Memory B cell (primary cell): ENCODE measurements at regions not wholly inside any gene's neighbourhood (a gene's known extent, or its start where the extent isn't known, plus 50 kb on each side); places are given as distances from the start of the nearest gene placed in this dataset.

Experiments used
- ATAC-seq: fragments of 150-1000 bp; cut with Tn5 transposase; 2 replicates; pipeline ENCODE4 v1.10.0; 2021; ENCODE audit warnings: low read depth, mild to moderate bottlenecking, moderate library complexity
- DNase-seq, 2 donors: peaks; one replicate each; pipeline ENCODE4 v3.0.0; 2022; ENCODE audit warnings: low spot score in 2 of 2
- H3K27ac Mint-ChIP-seq: one replicate; pipeline ENCODE4 v1.8.0; 2022; ENCODE audit warnings: mild to moderate bottlenecking, moderate library complexity, mixed read lengths
- H3K27me3 Mint-ChIP-seq: one replicate; pipeline ENCODE4 v1.8.0; 2022; ENCODE audit warnings: mixed read lengths
- H3K36me3 Mint-ChIP-seq: one replicate; pipeline ENCODE4 v1.8.0; 2022; ENCODE audit warnings: mild to moderate bottlenecking, mixed read lengths
- H3K4me1 Mint-ChIP-seq: one replicate; pipeline ENCODE4 v1.8.0; 2022; ENCODE audit warnings: mixed read lengths
- H3K4me3 Mint-ChIP-seq: one replicate; pipeline ENCODE4 v1.8.0; 2022; ENCODE audit warnings: mild to moderate bottlenecking, moderate library complexity, mixed read lengths
- H3K9me3 Mint-ChIP-seq: one replicate; pipeline ENCODE4 v1.8.0; 2022; ENCODE audit warnings: mixed read lengths

GRCh38 chr3:24640330-24640877, 145.8 kb upstream of the THRB start:
- H3K4me1 Mint-ChIP-seq, result no peaks in the 10 kb centered on the region
- H3K9me3 Mint-ChIP-seq, result peaks cover 5% of the 10 kb centered on the region
- no peak overlapping the region for H3K4me3 Mint-ChIP-seq
- ATAC-seq, result no peak
- H3K27ac Mint-ChIP-seq, result no peak overlapping the region
- H3K27me3 Mint-ChIP-seq, result no peaks in the 10 kb centered on the region
- DNase-seq, result no peak
- no peaks in the 10 kb centered on the region for H3K36me3 Mint-ChIP-seq

GRCh38 chr3:24641628-24642027, 147.0 kb upstream of the THRB start:
- no peak overlapping the region for H3K27ac Mint-ChIP-seq
- DNase-seq (no peak), ATAC-seq (no peak)
- peaks cover 1% of the 10 kb centered on the region for H3K9me3 Mint-ChIP-seq
- H3K27me3 Mint-ChIP-seq, result no peaks in the 10 kb centered on the region
- no peak overlapping the region for H3K4me3 Mint-ChIP-seq
- H3K36me3 Mint-ChIP-seq, result no peaks in the 10 kb centered on the region
- H3K4me1 Mint-ChIP-seq, result no peaks in the 10 kb centered on the region

GRCh38 chr3:24645047-24645446, 150.4 kb upstream of the THRB start:
- no peak overlapping the region for H3K27ac Mint-ChIP-seq
- no peak for ATAC-seq
- H3K4me3 Mint-ChIP-seq, result no peak overlapping the region
- no peaks in the 10 kb centered on the region for H3K4me1 Mint-ChIP-seq
- no peaks in the 10 kb centered on the region for H3K36me3 Mint-ChIP-seq
- no peaks in the 10 kb centered on the region for H3K27me3 Mint-ChIP-seq
- no peaks in the 10 kb centered on the region for H3K9me3 Mint-ChIP-seq
- DNase-seq, result no peak

GRCh38 chr3:24646790-24647189, 152.1 kb upstream of the THRB start:
- ATAC-seq (no peak), DNase-seq (no peak)
- Mint-ChIP-seq H3K9me3 (no peaks in the 10 kb centered on the region), H3K4me3 (no peak overlapping the region), H3K4me1 (no peaks in the 10 kb centered on the region), H3K27ac (no peak overlapping the region), H3K36me3 (no peaks in the 10 kb centered on the region), H3K27me3 (no peaks in the 10 kb centered on the region)

- Mint-ChIP-seq H3K27ac (no peak overlapping the region), H3K36me3 (no peaks in the 10 kb centered on the region), H3K9me3 (no peaks in the 10 kb centered on the region), H3K4me3 (no peak overlapping the region), H3K27me3 (no peaks in the 10 kb centered on the region), H3K4me1 (no peaks in the 10 kb centered on the region)
- ATAC-seq (no peak), DNase-seq (no peak)
Measured at GRCh38 chr3:24648063-24648462, 153.4 kb upstream of the THRB start.

GRCh38 chr3:24650839-24651238, 156.2 kb upstream of the THRB start:
- H3K27me3 Mint-ChIP-seq, result no peaks in the 10 kb centered on the region
- no peak for DNase-seq
- no peak for ATAC-seq
- H3K4me1 Mint-ChIP-seq, result no peaks in the 10 kb centered on the region
- peaks cover 4% of the 10 kb centered on the region for H3K9me3 Mint-ChIP-seq
- H3K27ac Mint-ChIP-seq, result no peak overlapping the region
- H3K36me3 Mint-ChIP-seq, result no peaks in the 10 kb centered on the region
- H3K4me3 Mint-ChIP-seq, result no peak overlapping the region

GRCh38 chr3:24657870-24658510, 163.3 kb upstream of the THRB start:
- peaks cover 7% of the 10 kb centered on the region for H3K9me3 Mint-ChIP-seq
- H3K4me3 Mint-ChIP-seq, result no peak overlapping the region
- no peak overlapping the region for H3K27ac Mint-ChIP-seq
- no peaks in the 10 kb centered on the region for H3K27me3 Mint-ChIP-seq
- no peaks in the 10 kb centered on the region for H3K4me1 Mint-ChIP-seq
- H3K36me3 Mint-ChIP-seq, result no peaks in the 10 kb centered on the region
- DNase-seq, result no peak
- ATAC-seq, result no peak

- DNase-seq, result no peak
- ATAC-seq, result no peak
- no peaks in the 10 kb centered on the region for H3K36me3 Mint-ChIP-seq
- no peaks in the 10 kb centered on the region for H3K27me3 Mint-ChIP-seq
- no peak overlapping the region for H3K27ac Mint-ChIP-seq
- peaks cover 2% of the 10 kb centered on the region for H3K9me3 Mint-ChIP-seq
- no peaks in the 10 kb centered on the region for H3K4me1 Mint-ChIP-seq
- H3K4me3 Mint-ChIP-seq, result no peak overlapping the region
Measured at GRCh38 chr3:24661175-24661584, 166.5 kb upstream of the THRB start.

GRCh38 chr3:24662449-24663345, 168.0 kb upstream of the THRB start:
- DNase-seq, result no peak
- no peaks in the 10 kb centered on the region for H3K9me3 Mint-ChIP-seq
- no peak overlapping the region for H3K27ac Mint-ChIP-seq
- H3K27me3 Mint-ChIP-seq, result no peaks in the 10 kb centered on the region
- ATAC-seq, result no peak
- H3K4me1 Mint-ChIP-seq, result no peaks in the 10 kb centered on the region
- H3K36me3 Mint-ChIP-seq, result no peaks in the 10 kb centered on the region
- no peak overlapping the region for H3K4me3 Mint-ChIP-seq

GRCh38 chr3:24663406-24663805, 168.8 kb upstream of the THRB start:
- Mint-ChIP-seq H3K9me3 (no peaks in the 10 kb centered on the region), H3K4me3 (no peak overlapping the region), H3K36me3 (no peaks in the 10 kb centered on the region), H3K4me1 (no peaks in the 10 kb centered on the region), H3K27me3 (no peaks in the 10 kb centered on the region), H3K27ac (no peak overlapping the region)
- DNase-seq (no peak), ATAC-seq (no peak)

- no peak overlapping the region for H3K27ac Mint-ChIP-seq
- H3K27me3 Mint-ChIP-seq, result no peaks in the 10 kb centered on the region
- no peaks in the 10 kb centered on the region for H3K9me3 Mint-ChIP-seq
- H3K4me1 Mint-ChIP-seq, result no peaks in the 10 kb centered on the region
- ATAC-seq (no peak), DNase-seq (no peak)
- no peak overlapping the region for H3K4me3 Mint-ChIP-seq
- no peaks in the 10 kb centered on the region for H3K36me3 Mint-ChIP-seq
Measured at GRCh38 chr3:24668039-24668438, 173.4 kb upstream of the THRB start.

- ATAC-seq, result no peak
- Mint-ChIP-seq H3K9me3 (no peaks in the 10 kb centered on the region), H3K27me3 (peaks cover 2% of the 10 kb centered on the region), H3K36me3 (no peaks in the 10 kb centered on the region), H3K4me1 (no peaks in the 10 kb centered on the region), H3K4me3 (no peak overlapping the region), H3K27ac (no peak overlapping the region)
- DNase-seq, result no peak
Measured at GRCh38 chr3:24670871-24671270, 176.2 kb upstream of the THRB start.

GRCh38 chr3:24673596-24673995, 178.9 kb upstream of the THRB start:
- H3K4me3 Mint-ChIP-seq, result no peak overlapping the region
- H3K27ac Mint-ChIP-seq, result no peak overlapping the region
- DNase-seq (no peak), ATAC-seq (no peak)
- no peaks in the 10 kb centered on the region for H3K9me3 Mint-ChIP-seq
- H3K27me3 Mint-ChIP-seq, result peaks cover 2% of the 10 kb centered on the region
- H3K36me3 Mint-ChIP-seq, result no peaks in the 10 kb centered on the region
- H3K4me1 Mint-ChIP-seq, result no peaks in the 10 kb centered on the region

- H3K27ac Mint-ChIP-seq, result no peak overlapping the region
- ATAC-seq, result no peak
- DNase-seq, result no peak
- peaks cover 2% of the 10 kb centered on the region for H3K27me3 Mint-ChIP-seq
- no peaks in the 10 kb centered on the region for H3K4me1 Mint-ChIP-seq
- H3K4me3 Mint-ChIP-seq, result no peak overlapping the region
- H3K9me3 Mint-ChIP-seq, result no peaks in the 10 kb centered on the region
- no peaks in the 10 kb centered on the region for H3K36me3 Mint-ChIP-seq
Measured at GRCh38 chr3:24674261-24674660, 179.6 kb upstream of the THRB start.
